ENCODE measurements at regions not wholly inside any gene's neighbourhood (a gene's known extent, or its start where the extent isn't known, plus 50 kb on each side); places are given as distances from the start of the nearest gene placed in this dataset.

- no peaks in the 10 kb centered on the region for H4K20me1 ChIP-seq (ENCODE audit: insufficient read depth, low read length)
Observed at GRCh38 chr6:112980676-112981075, 633.5 kb downstream of the RFPL4B start.

GRCh38 chr6:112983713-112984261, 636.7 kb downstream of the RFPL4B start:
- H3K4me1 ChIP-seq (ENCODE audit: low read length) = no peaks in the 10 kb centered on the region
- H3K27me3 ChIP-seq (replicated peaks; ENCODE audit: insufficient read depth, low read length) = no peaks in the 10 kb centered on the region
- no peak for DNase-seq
- no peaks in the 10 kb centered on the region for H3K9me3 ChIP-seq (replicated peaks; ENCODE audit: insufficient read depth, low read length)
- H3K27ac ChIP-seq (ENCODE audit: low read length) = no peak overlapping the region
- H3F3A ChIP-seq (ENCODE audit: insufficient read depth, low read length) = no peaks in the 10 kb centered on the region
- no peak for TF ChIP-seq EZH2 (optimal IDR thresholded peaks at IDR 0.05; ENCODE audit: low read depth, low read length)
- TF ChIP-seq EZH2phosphoT487 (IDR thresholded peaks at IDR 0.05; ENCODE audit: low read length) = no peak
- TF ChIP-seq CTCF (IDR thresholded peaks at IDR 0.05; ENCODE audit: low read length) = no peak
- no peaks in the 10 kb centered on the region for H3K9me2 ChIP-seq (replicated peaks; ENCODE audit: insufficient read depth, low read length)
- H3K4me3 ChIP-seq (ENCODE audit: low read length) = no peak overlapping the region
- no peaks in the 10 kb centered on the region for H3K79me2 ChIP-seq (ENCODE audit: low read length)
- H4K20me1 ChIP-seq (ENCODE audit: insufficient read depth, low read length) = no peaks in the 10 kb centered on the region
- H3K4me2 ChIP-seq (ENCODE audit: low read depth, low read length) = no peak overlapping the region
- no peak overlapping the region for H2AFZ ChIP-seq (ENCODE audit: low read length)
- no peak overlapping the region for H3K9ac ChIP-seq (ENCODE audit: low read length)
- no peaks in the 10 kb centered on the region for H3K36me3 ChIP-seq (replicated peaks; ENCODE audit: insufficient read depth, low read length)

More at GRCh38 chr6:112980676-112981075, 633.5 kb downstream of the RFPL4B start:
- Histone ChIP-seq H3K4me3 (ENCODE audit: low read length) (no peak overlapping the region), H3K27ac (ENCODE audit: low read length) (no peak overlapping the region), H3K27me3 (replicated peaks; ENCODE audit: insufficient read depth, low read length) (no peaks in the 10 kb centered on the region), H3K4me1 (ENCODE audit: low read length) (no peaks in the 10 kb centered on the region), H3K9ac (ENCODE audit: low read length) (no peak overlapping the region), H2AFZ (ENCODE audit: low read length) (no peak overlapping the region), H3K79me2 (ENCODE audit: low read length) (no peaks in the 10 kb centered on the region), H3K4me2 (ENCODE audit: low read depth, low read length) (no peak overlapping the region), H3K9me2 (replicated peaks; ENCODE audit: insufficient read depth, low read length) (no peaks in the 10 kb centered on the region), H3F3A (ENCODE audit: insufficient read depth, low read length) (no peaks in the 10 kb centered on the region), H3K9me3 (replicated peaks; ENCODE audit: insufficient read depth, low read length) (no peaks in the 10 kb centered on the region), H3K36me3 (replicated peaks; ENCODE audit: insufficient read depth, low read length) (no peaks in the 10 kb centered on the region)
- TF ChIP-seq CTCF (IDR thresholded peaks at IDR 0.05; ENCODE audit: low read length) (no peak), EZH2phosphoT487 (IDR thresholded peaks at IDR 0.05; ENCODE audit: low read length) (no peak), EZH2 (optimal IDR thresholded peaks at IDR 0.05; ENCODE audit: low read depth, low read length) (no peak)
- no peak for DNase-seq

- TF ChIP-seq CTCF (IDR thresholded peaks at IDR 0.05; ENCODE audit: low read length) (no peak), EZH2 (optimal IDR thresholded peaks at IDR 0.05; ENCODE audit: low read depth, low read length) (no peak), EZH2phosphoT487 (IDR thresholded peaks at IDR 0.05; ENCODE audit: low read length) (no peak)
- H3K27ac ChIP-seq (ENCODE audit: low read length) = no peak overlapping the region
- H3K9me3 ChIP-seq (replicated peaks; ENCODE audit: insufficient read depth, low read length) = no peaks in the 10 kb centered on the region
- H3K4me3 ChIP-seq (ENCODE audit: low read length) = no peak overlapping the region
- H3K27me3 ChIP-seq (replicated peaks; ENCODE audit: insufficient read depth, low read length) = no peaks in the 10 kb centered on the region
- H3K9ac ChIP-seq (ENCODE audit: low read length) = no peak overlapping the region
- no peaks in the 10 kb centered on the region for H3K9me2 ChIP-seq (replicated peaks; ENCODE audit: insufficient read depth, low read length)
- H4K20me1 ChIP-seq (ENCODE audit: insufficient read depth, low read length) = no peaks in the 10 kb centered on the region
- H3K36me3 ChIP-seq (replicated peaks; ENCODE audit: insufficient read depth, low read length) = no peaks in the 10 kb centered on the region
- H2AFZ ChIP-seq (ENCODE audit: low read length) = no peak overlapping the region
- no peaks in the 10 kb centered on the region for H3F3A ChIP-seq (ENCODE audit: insufficient read depth, low read length)
- H3K4me1 ChIP-seq (ENCODE audit: low read length) = no peaks in the 10 kb centered on the region
- H3K4me2 ChIP-seq (ENCODE audit: low read depth, low read length) = no peak overlapping the region
- DNase-seq = no peak
- no peaks in the 10 kb centered on the region for H3K79me2 ChIP-seq (ENCODE audit: low read length)
Observed at GRCh38 chr6:112984899-112985298, 637.8 kb downstream of the RFPL4B start.

Measured in MM.1S (cell line).